GM12878 (cell line): ENCODE measurements at regions not wholly inside any gene's neighbourhood (a gene's known extent, or its start where the extent isn't known, plus 50 kb on each side); places are given as distances from the start of the nearest gene placed in this dataset.

ENCODE experiments used
- ATAC-seq: fragments of 200-7000 bp; cut with Tn5 transposase; 3 replicates; pipeline ENCODE4 v1.9.1; 2020; ENCODE audit warnings: mild to moderate bottlenecking, moderate library complexity
- BruUV-seq: library from RNA; stranded (reverse); fragments of 400-500 nt; replicated peaks from 2 replicates; lab custom pipeline; 2021; lab: Mats Ljungman, UMichigan
- CTCF ChIA-PET: fragments of 300-600 bp; sonication (Branson Sonifier 250); formaldehyde crosslinking; extraction: SDS; loops from one replicate; lab custom pipeline; 2021; ENCODE audit warnings: inconsistent platforms; lab: Yijun Ruan, JAX
- POLR2A ChIA-PET: fragments of 350-600 bp; formaldehyde crosslinking; extraction: SDS; loops from one replicate; lab custom pipeline; 2021; ENCODE audit warnings: inconsistent platforms; lab: Charles Lee
- RAD21 ChIA-PET: fragments of 300-600 bp; sonication (Branson Sonifier 250); formaldehyde crosslinking; loops from one replicate; lab custom pipeline; 2023; ENCODE audit warnings: antibody characterized with exemption; ENCODE audit not compliant: unreplicated experiment; lab: Charles Lee
- SMC1A ChIA-PET: fragments of 300-600 bp; sonication (Branson Sonifier 250); formaldehyde crosslinking; loops from one replicate; lab custom pipeline; 2023; ENCODE audit not compliant: unreplicated experiment, uncharacterized antibody; lab: Charles Lee
- DNase-seq: peaks from one replicate; pipeline ENCODE4 v3.0.0-alpha.2; 2011; ENCODE audit warnings: low read depth, low spot score
- FAIRE-seq: peaks from 3 replicates; lab custom pipeline; 2011; peaks lifted over from hg19 to GRCh38; lab: Jason Lieb, UNC
- H2AFZ ChIP-seq: 2 replicates; pipeline ENCODE4 v1.6.0; 2011; ENCODE audit warnings: low read depth, low read length, control low read depth; ENCODE audit not compliant: control insufficient read depth
- H3K27ac ChIP-seq: 2 replicates; pipeline ENCODE4 v1.5.1; 2011; ENCODE audit warnings: control low read depth; ENCODE audit not compliant: control insufficient read depth, insufficient read depth
- H3K27me3 ChIP-seq, 2 experiments: replicated peaks in 1 of 2; 2 replicates each; pipeline versions ENCODE4 v1.6.0 to v1.6.1; 2011; ENCODE audit warnings: low read length in 1 of 2; ENCODE audit not compliant: control insufficient read depth in 2 of 2, insufficient read depth in 2 of 2
- H3K36me3 ChIP-seq, 2 experiments: 2 replicates each; pipeline ENCODE4 v1.5.1; 2011; ENCODE audit warnings: low read length in 1 of 2; ENCODE audit not compliant: control insufficient read depth in 2 of 2, insufficient read depth in 2 of 2
- H3K4me1 ChIP-seq: 2 replicates; pipeline ENCODE4 v1.6.1; 2011; ENCODE audit warnings: mild to moderate bottlenecking, low read length, moderate library complexity, mixed read lengths; ENCODE audit not compliant: control insufficient read depth, insufficient read depth
- H3K4me2 ChIP-seq: 2 replicates; pipeline ENCODE4 v1.6.0; 2011; ENCODE audit warnings: control low read depth; ENCODE audit not compliant: control insufficient read depth, insufficient read depth
- H3K4me3 ChIP-seq: fragments of 200-600 bp; sonication (generic); 2 replicates; pipeline ENCODE4 v1.5.1; 2016
- H3K79me2 ChIP-seq: 2 replicates; pipeline ENCODE4 v1.6.0; 2011; ENCODE audit warnings: low read length; ENCODE audit not compliant: control insufficient read depth, insufficient read depth
- H3K9ac ChIP-seq: 2 replicates; pipeline ENCODE4 v1.8.0; 2011; ENCODE audit warnings: low read length, control low read depth, mixed read lengths; ENCODE audit not compliant: control insufficient read depth, insufficient read depth
- H3K9me3 ChIP-seq: replicated peaks from 3 replicates; pipeline ENCODE4 v1.5.1; 2011; ENCODE audit warnings: mild to moderate bottlenecking, low read length; ENCODE audit not compliant: control insufficient read depth, insufficient read depth
- H4K20me1 ChIP-seq: 2 replicates; pipeline ENCODE4 v1.6.0; 2011; ENCODE audit not compliant: control insufficient read depth, insufficient read depth
- CHD2 ChIP-seq: IDR thresholded peaks from 2 replicates; pipeline ENCODE4 v1.6.1; 2011; ENCODE audit warnings: low read depth, low read length, improper control_type of control experiment, borderline replicate concordance
- ESRRA ChIP-seq: IDR thresholded peaks from 2 replicates; pipeline ENCODE4 v1.6.1; 2012; ENCODE audit warnings: mild to moderate bottlenecking, low read length, improper control_type of control experiment
- HCFC1 ChIP-seq: fragments of 150-350 bp; IDR thresholded peaks from 2 replicates; pipeline ENCODE4 v1.6.1; 2014; ENCODE audit warnings: low read length
- PAX8 ChIP-seq: fragments of 450-650 bp; IDR thresholded peaks from 2 replicates; pipeline ENCODE4 v1.6.1; 2017; ENCODE audit warnings: mild to moderate bottlenecking, moderate library complexity
- POLR2AphosphoS2 ChIP-seq: IDR thresholded peaks from 2 replicates; pipeline ENCODE4 v1.6.1; 2011; ENCODE audit warnings: low read depth, mild to moderate bottlenecking, low read length, improper control_type of control experiment, moderate library complexity
- SKIL ChIP-seq: fragments of 450-650 bp; IDR thresholded peaks from 2 replicates; pipeline ENCODE4 v1.6.1; 2017; ENCODE audit warnings: mild to moderate bottlenecking, low read depth, inconsistent platforms; ENCODE audit not compliant: poor library complexity, severe bottlenecking
- WGBS: methylation state at CpG from one replicate; pipeline ENCODE4 v1.1.6; 2016; ENCODE audit warnings: low lambda C conversion rate; ENCODE audit not compliant: insufficient replicate concordance, insufficient coverage; ENCODE audit errors: missing lambda C conversion rate; 5-methylcytosine and 5-hydroxymethylcytosine counted together
- in situ Hi-C: fragments of 300-500 bp; cut with MboI; formaldehyde crosslinking; loops from 9 replicates; pipeline ENCODE4 v1.14.3; 2018; ENCODE audit warnings: mixed read lengths
- intact Hi-C: fragments of 100-400 bp; cut with micrococcal nuclease; formaldehyde crosslinking; loops from one replicate; pipeline ENCODE4 v1.14.2; 2022; ENCODE audit not compliant: unreplicated experiment

GRCh38 chr6:109922851-109923250 lies 55.3 kb upstream of the GPR6 start:
- RAD21 ChIA-PET: no interaction called here
- no peak for ATAC-seq

More at GRCh38 chr6:109922851-109923250, 55.3 kb upstream of the GPR6 start:
- WGBS: 18% methylated on average over 4 of the region's 4 CpGs
- intact Hi-C loops: no loop called here
- Histone ChIP-seq H3K79me2 (no peaks in the 10 kb centered on the region), H3K4me1 (no peaks in the 10 kb centered on the region), H2AFZ (no peak overlapping the region), H3K4me2 (no peak overlapping the region), H3K36me3 (no peaks in the 10 kb centered on the region), H3K27ac (no peak overlapping the region), H3K9ac (no peak overlapping the region), H4K20me1 (no peaks in the 10 kb centered on the region), H3K4me3 (no peak overlapping the region), H3K9me3 (no peaks in the 10 kb centered on the region), H3K27me3 (peaks cover 0 to 2% of the 10 kb centered on the region in 2 experiments; a peak in 3 of 4 replicates)
- POLR2A ChIA-PET: interaction anchor here (0.6 kb wide), 1 partner anchor 60 kb away, joined by 4 read pairs; no protein-coding TSS in a partner anchor
- no TSS peak for BruUV-seq
- in situ Hi-C loops: no loop called here
- CTCF ChIA-PET: no interaction called here
- FAIRE-seq (no peak), DNase-seq (no peak)
- TF ChIP-seq ESRRA (no peak), SKIL (no peak), CHD2 (no peak), PAX8 (no peak), HCFC1 (no peak), POLR2AphosphoS2 (no peak)
- SMC1A ChIA-PET: no interaction called here
